ENCODE measurements at regions not wholly inside any gene's neighbourhood (a gene's known extent, or its start where the extent isn't known, plus 50 kb on each side); places are given as distances from the start of the nearest gene placed in this dataset.

DNA sequence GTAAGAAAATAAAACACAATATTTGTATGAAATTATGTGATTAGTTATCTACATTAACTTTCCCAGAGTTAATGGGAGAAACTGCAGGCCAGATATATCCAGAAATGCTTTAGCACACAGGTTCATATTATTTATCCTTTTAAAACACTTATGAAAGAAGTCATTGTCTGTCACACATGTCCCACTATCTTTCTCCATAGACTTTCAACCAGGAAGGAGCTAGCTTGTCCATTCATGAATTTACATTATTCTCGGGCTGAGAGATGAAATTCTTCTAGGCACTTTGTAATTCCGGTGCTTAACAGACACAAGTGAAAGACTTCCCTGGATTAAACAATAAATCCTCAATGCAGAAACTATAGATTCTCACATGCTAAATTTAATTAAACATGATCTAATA lies 1043.2 kb downstream of the CDH9 start:
- TF ChIP-seq, protein P1, sequence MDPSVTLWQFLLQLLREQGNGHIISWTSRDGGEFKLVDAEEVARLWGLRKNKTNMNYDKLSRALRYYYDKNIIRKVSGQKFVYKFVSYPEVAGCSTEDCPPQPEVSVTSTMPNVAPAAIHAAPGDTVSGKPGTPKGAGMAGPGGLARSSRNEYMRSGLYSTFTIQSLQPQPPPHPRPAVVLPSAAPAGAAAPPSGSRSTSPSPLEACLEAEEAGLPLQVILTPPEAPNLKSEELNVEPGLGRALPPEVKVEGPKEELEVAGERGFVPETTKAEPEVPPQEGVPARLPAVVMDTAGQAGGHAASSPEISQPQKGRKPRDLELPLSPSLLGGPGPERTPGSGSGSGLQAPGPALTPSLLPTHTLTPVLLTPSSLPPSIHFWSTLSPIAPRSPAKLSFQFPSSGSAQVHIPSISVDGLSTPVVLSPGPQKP (IDR thresholded peaks at IDR 0.05; ENCODE audit: borderline replicate concordance, low read depth, low read length), result no peak
- TF ChIP-seq CEBPB (IDR thresholded peaks at IDR 0.05; ENCODE audit: low read depth, low read length) (no peak), POLR2A (IDR thresholded peaks at IDR 0.05; ENCODE audit: low read depth, low read length) (no peak), MXI1 (IDR thresholded peaks at IDR 0.05; ENCODE audit: borderline replicate concordance, low read depth, low read length) (no peak), RAD21 (IDR thresholded peaks at IDR 0.05; ENCODE audit: low read length) (no peak), MAZ (IDR thresholded peaks at IDR 0.05; ENCODE audit: borderline replicate concordance, low read depth, low read length) (no peak), RFX5 (IDR thresholded peaks at IDR 0.05; ENCODE audit: low read depth, low read length) (no peak), BHLHE40 (IDR thresholded peaks at IDR 0.05; ENCODE audit: low read depth, low read length) (no peak), FOS (IDR thresholded peaks at IDR 0.05; ENCODE audit: low read depth, low read length) (no peak), SMC3 (IDR thresholded peaks at IDR 0.05; ENCODE audit: low read depth, low read length) (no peak), RCOR1 (IDR thresholded peaks at IDR 0.05; ENCODE audit: insufficient replicate concordance, low read length) (no peak)
- TF ChIP-seq, protein P2, sequence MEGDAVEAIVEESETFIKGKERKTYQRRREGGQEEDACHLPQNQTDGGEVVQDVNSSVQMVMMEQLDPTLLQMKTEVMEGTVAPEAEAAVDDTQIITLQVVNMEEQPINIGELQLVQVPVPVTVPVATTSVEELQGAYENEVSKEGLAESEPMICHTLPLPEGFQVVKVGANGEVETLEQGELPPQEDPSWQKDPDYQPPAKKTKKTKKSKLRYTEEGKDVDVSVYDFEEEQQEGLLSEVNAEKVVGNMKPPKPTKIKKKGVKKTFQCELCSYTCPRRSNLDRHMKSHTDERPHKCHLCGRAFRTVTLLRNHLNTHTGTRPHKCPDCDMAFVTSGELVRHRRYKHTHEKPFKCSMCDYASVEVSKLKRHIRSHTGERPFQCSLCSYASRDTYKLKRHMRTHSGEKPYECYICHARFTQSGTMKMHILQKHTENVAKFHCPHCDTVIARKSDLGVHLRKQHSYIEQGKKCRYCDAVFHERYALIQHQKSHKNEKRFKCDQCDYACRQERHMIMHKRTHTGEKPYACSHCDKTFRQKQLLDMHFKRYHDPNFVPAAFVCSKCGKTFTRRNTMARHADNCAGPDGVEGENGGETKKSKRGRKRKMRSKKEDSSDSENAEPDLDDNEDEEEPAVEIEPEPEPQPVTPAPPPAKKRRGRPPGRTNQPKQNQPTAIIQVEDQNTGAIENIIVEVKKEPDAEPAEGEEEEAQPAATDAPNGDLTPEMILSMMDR (conservative IDR thresholded peaks at IDR 0.05; ENCODE audit: low read depth, low read length), result no peak

Measured in IMR-90 (cell line).